Mesenchymal stem cell (in vitro differentiated cells and primary cell): ENCODE measurements at regions not wholly inside any gene's neighbourhood (a gene's known extent, or its start where the extent isn't known, plus 50 kb on each side); places are given as distances from the start of the nearest gene placed in this dataset.

Experiments
- DNase-seq: peaks from one replicate; pipeline ENCODE4 v3.0.0-alpha.2; 2013
- H2AFZ ChIP-seq: one replicate; pipeline ENCODE4 v1.6.1; 2013; ENCODE audit warnings: low read depth, mild to moderate bottlenecking, control low read depth, inconsistent platforms, low read length, moderate library complexity
- H2AK5ac ChIP-seq: 2 replicates; pipeline ENCODE4 v1.6.1; 2013; ENCODE audit warnings: low read length, moderate library complexity, mild to moderate bottlenecking, inconsistent platforms; ENCODE audit not compliant: severe bottlenecking
- H2BK120ac ChIP-seq: one replicate; pipeline ENCODE4 v1.6.1; 2013; ENCODE audit warnings: low read depth, mild to moderate bottlenecking, inconsistent platforms, low read length, moderate library complexity
- H2BK12ac ChIP-seq, 2 experiments: one replicate each; pipeline ENCODE4 v1.6.1; 2013; ENCODE audit warnings: inconsistent platforms in 2 of 2, low read length in 2 of 2, mild to moderate bottlenecking in 2 of 2, moderate library complexity in 2 of 2, control low read depth in 1 of 2
- H2BK15ac ChIP-seq: one replicate; pipeline ENCODE4 v1.6.1; 2013; ENCODE audit warnings: mild to moderate bottlenecking, low read depth, inconsistent platforms; ENCODE audit not compliant: poor library complexity, severe bottlenecking
- H2BK5ac ChIP-seq: 2 replicates; pipeline ENCODE4 v1.6.1; 2013; ENCODE audit warnings: low read depth, mild to moderate bottlenecking, low read length, control low read depth, inconsistent platforms; ENCODE audit not compliant: poor library complexity, severe bottlenecking
- H3K14ac ChIP-seq, 2 experiments: one replicate each; pipeline ENCODE4 v1.6.1; 2013; ENCODE audit warnings: inconsistent platforms in 2 of 2, low read length in 2 of 2, control low read depth in 1 of 2, mild to moderate bottlenecking in 1 of 2, moderate library complexity in 1 of 2
- H3K18ac ChIP-seq, 2 experiments: one replicate each; pipeline ENCODE4 v1.6.1; 2013; ENCODE audit warnings: inconsistent platforms in 2 of 2, low read length in 2 of 2, control low read depth in 1 of 2, low read depth in 1 of 2, mild to moderate bottlenecking in 1 of 2
- H3K23ac ChIP-seq, 2 experiments: one replicate each; pipeline ENCODE4 v1.6.1; 2013; ENCODE audit warnings: inconsistent platforms in 2 of 2, low read length in 2 of 2, mild to moderate bottlenecking in 2 of 2, moderate library complexity in 2 of 2, control low read depth in 1 of 2
- H3K27ac ChIP-seq: 2 replicates; pipeline ENCODE4 v1.5.1; 2013; ENCODE audit warnings: mild to moderate bottlenecking, moderate library complexity, low read length, control low read depth, inconsistent platforms; ENCODE audit not compliant: poor library complexity, severe bottlenecking
- H3K27me3 ChIP-seq, 2 experiments: 2 replicates each; pipeline versions ENCODE4 v1.6.1 to v1.7.0; 2013; ENCODE audit warnings: low read length in 2 of 2, mild to moderate bottlenecking in 2 of 2, moderate library complexity in 2 of 2, control low read depth in 1 of 2, inconsistent platforms in 1 of 2; ENCODE audit not compliant: control insufficient read depth in 1 of 2, insufficient read depth in 1 of 2
- H3K36me3 ChIP-seq, 2 experiments: 2 replicates each; pipeline versions ENCODE4 v1.6.1 to v1.7.0; 2013; ENCODE audit warnings: low read length in 2 of 2, control low read depth in 1 of 2, inconsistent platforms in 1 of 2, low read depth in 1 of 2, mild to moderate bottlenecking in 1 of 2; ENCODE audit not compliant: insufficient read depth in 2 of 2, control insufficient read depth in 1 of 2
- H3K4ac ChIP-seq, 2 experiments: one replicate each; pipeline ENCODE4 v1.6.1; 2013; ENCODE audit warnings: inconsistent platforms in 2 of 2, low read length in 2 of 2, mild to moderate bottlenecking in 2 of 2, moderate library complexity in 2 of 2, control low read depth in 1 of 2, low read depth in 1 of 2
- H3K4me1 ChIP-seq: 2 replicates; pipeline ENCODE4 v1.6.1; 2013; ENCODE audit warnings: low read depth, low read length, control low read depth; ENCODE audit not compliant: control insufficient read depth, insufficient read depth
- H3K4me2 ChIP-seq: 2 replicates; pipeline ENCODE4 v1.6.1; 2013; ENCODE audit warnings: low read length, mild to moderate bottlenecking, inconsistent platforms; ENCODE audit not compliant: poor library complexity, severe bottlenecking
- H3K4me3 ChIP-seq, 2 experiments: 2 replicates each; pipeline versions ENCODE4 v1.5.1 to v1.7.0; 2013; ENCODE audit warnings: low read length in 2 of 2, mild to moderate bottlenecking in 2 of 2, control low read depth in 1 of 2, low read depth in 1 of 2; ENCODE audit not compliant: insufficient read depth in 1 of 2
- H3K79me1 ChIP-seq: replicated peaks from 2 replicates; pipeline ENCODE4 v1.6.1; 2013; ENCODE audit warnings: mild to moderate bottlenecking, control low read depth, low read length, inconsistent platforms; ENCODE audit not compliant: poor library complexity, severe bottlenecking
- H3K9ac ChIP-seq: 2 replicates; pipeline ENCODE4 v1.7.0; 2013; ENCODE audit warnings: mild to moderate bottlenecking, low read length, moderate library complexity
- H3K9me3 ChIP-seq: 2 replicates; pipeline ENCODE4 v1.7.0; 2013; ENCODE audit warnings: mild to moderate bottlenecking, low read length; ENCODE audit not compliant: control insufficient read depth
- H4K8ac ChIP-seq: one replicate; pipeline ENCODE4 v1.6.1; 2013; ENCODE audit warnings: inconsistent platforms, mild to moderate bottlenecking, low read length, moderate library complexity
- H4K91ac ChIP-seq: one replicate; pipeline ENCODE4 v1.6.1; 2013; ENCODE audit warnings: mild to moderate bottlenecking, low read length, inconsistent platforms
- whole genome bisulfite sequencing: methylation state at CpG from one replicate; pipeline ENCODE4 v1.1.7; 2013; ENCODE audit warnings: mixed read lengths; 5-methylcytosine and 5-hydroxymethylcytosine counted together

DNA sequence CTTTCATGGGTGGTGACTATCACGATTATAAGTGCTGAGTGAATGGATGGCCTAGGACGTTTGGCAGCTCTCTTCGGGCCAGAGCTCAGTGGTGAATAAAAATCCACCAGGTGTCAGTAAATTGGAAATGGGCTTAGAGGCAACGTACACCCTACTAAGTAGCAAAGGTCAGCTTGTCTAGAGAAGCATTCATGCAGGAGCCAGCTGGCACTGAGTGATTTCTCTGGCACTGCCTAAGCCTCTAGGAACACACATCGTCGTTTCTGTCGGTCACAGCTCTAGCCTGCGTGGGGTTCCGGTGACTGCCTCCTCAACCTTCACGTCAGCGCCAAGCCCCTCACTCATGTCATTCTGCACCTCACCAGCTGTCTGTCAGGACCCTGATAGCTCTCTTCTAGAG is 192.4 kb upstream of the NTM start:
- Histone ChIP-seq H3K18ac (no peak overlapping the region), H3K36me3 (no peaks in the 10 kb centered on the region), H3K9ac (no peak overlapping the region), H3K4me1 (no peaks in the 10 kb centered on the region), H3K23ac (no peak overlapping the region), H2BK12ac (no peak overlapping the region), H3K27me3 (peaks cover 0 to 15% of the 10 kb centered on the region in 2 experiments), H3K4me2 (no peak overlapping the region), H4K91ac (no peak overlapping the region), H2AK5ac (no peak overlapping the region), H4K8ac (no peak overlapping the region), H2BK120ac (no peak overlapping the region), H3K27ac (no peak overlapping the region), H3K4me3 (no peak overlapping the region), H2BK15ac (no peak overlapping the region), H3K79me1 (no peaks in the 10 kb centered on the region), H3K9me3 (no peaks in the 10 kb centered on the region), H2BK5ac (no peak overlapping the region), H3K14ac (no peak overlapping the region), H3K4ac (no peak overlapping the region), H2AFZ (no peak overlapping the region)
- 74% methylated on average over 10 of the region's 11 CpGs for WGBS
- no peak for DNase-seq

GRCh38 chr11:131178596-131178995 is 191.8 kb upstream of the NTM start:
- H3K4me1 ChIP-seq: no peaks in the 10 kb centered on the region
- no peaks in the 10 kb centered on the region for H3K9me3 ChIP-seq
- H4K91ac ChIP-seq: no peak overlapping the region
- no peak overlapping the region for H3K18ac ChIP-seq
- H3K23ac ChIP-seq: no peak overlapping the region
- H2BK5ac ChIP-seq: no peak overlapping the region
- H2AK5ac ChIP-seq: no peak overlapping the region
- H2AFZ ChIP-seq: no peak overlapping the region
- no peak overlapping the region for H3K27ac ChIP-seq
- no peaks in the 10 kb centered on the region for H3K36me3 ChIP-seq
- H3K4me2 ChIP-seq: no peak overlapping the region
- H3K4ac ChIP-seq: no peak overlapping the region
- H4K8ac ChIP-seq: no peak overlapping the region
- 55% methylated on average over 1 of the region's 3 CpGs for WGBS
- H2BK12ac ChIP-seq: no peak overlapping the region
- peaks cover 0 to 15% of the 10 kb centered on the region in 2 experiments for H3K27me3 ChIP-seq
- H3K79me1 ChIP-seq: no peaks in the 10 kb centered on the region
- no peak overlapping the region for H3K14ac ChIP-seq
- DNase-seq: no peak
- H3K9ac ChIP-seq: no peak overlapping the region
- H3K4me3 ChIP-seq: no peak overlapping the region
- H2BK15ac ChIP-seq: no peak overlapping the region
- no peak overlapping the region for H2BK120ac ChIP-seq

- Histone ChIP-seq H4K8ac (no peak overlapping the region), H3K4me2 (no peak overlapping the region), H2BK15ac (no peak overlapping the region), H3K4me3 (no peak overlapping the region), H3K4ac (no peak overlapping the region), H3K18ac (no peak overlapping the region), H3K9me3 (no peaks in the 10 kb centered on the region), H2BK5ac (no peak overlapping the region), H2BK120ac (no peak overlapping the region), H4K91ac (no peak overlapping the region), H2AFZ (no peak overlapping the region), H3K36me3 (no peaks in the 10 kb centered on the region), H3K23ac (no peak overlapping the region), H2AK5ac (no peak overlapping the region), H3K27ac (no peak overlapping the region), H3K79me1 (no peaks in the 10 kb centered on the region), H2BK12ac (no peak overlapping the region), H3K4me1 (no peaks in the 10 kb centered on the region), H3K14ac (no peak overlapping the region), H3K9ac (no peak overlapping the region), H3K27me3 (peaks cover 0 to 23% of the 10 kb centered on the region in 2 experiments)
- no peak for DNase-seq
- WGBS: 80% methylated on average over 3 of the region's 4 CpGs
These were observed 190.6 kb upstream of the NTM start for GRCh38 chr11:131179836-131180235.

DNA sequence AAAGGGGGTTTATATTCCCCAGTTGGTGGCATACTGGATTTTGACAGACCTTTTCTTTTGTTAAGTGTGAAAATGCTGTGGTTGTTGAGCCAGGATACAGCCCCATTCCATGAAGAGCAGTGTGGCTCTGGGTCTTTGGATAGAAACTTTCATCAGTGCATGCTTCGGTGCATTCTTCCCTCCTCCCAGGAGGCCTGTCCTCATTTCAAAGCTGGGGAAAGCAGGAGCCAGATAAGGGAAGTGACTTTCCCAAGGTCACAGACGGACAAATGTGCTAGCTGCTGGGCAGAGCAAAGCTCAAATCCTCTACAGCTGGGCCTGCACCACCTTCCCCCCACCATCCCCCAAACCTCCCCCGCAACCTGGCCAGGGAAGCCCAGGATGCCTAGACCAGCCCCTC is 184.5 kb upstream of the NTM start:
- no peaks in the 10 kb centered on the region for H3K79me1 ChIP-seq
- no peak overlapping the region for H3K4ac ChIP-seq
- no peaks in the 10 kb centered on the region for H3K36me3 ChIP-seq
- no peak overlapping the region for H4K91ac ChIP-seq
- no peak overlapping the region for H3K23ac ChIP-seq
- H3K9me3 ChIP-seq: no peaks in the 10 kb centered on the region
- H3K27me3 ChIP-seq: peaks cover 0 to 17% of the 10 kb centered on the region in 2 experiments
- H3K4me3 ChIP-seq: no peak overlapping the region
- 53% methylated on average over 3 of the region's 3 CpGs for WGBS
- no peak overlapping the region for H2BK15ac ChIP-seq
- H4K8ac ChIP-seq: no peak overlapping the region
- H2AK5ac ChIP-seq: no peak overlapping the region
- H2AFZ ChIP-seq: no peak overlapping the region
- no peak overlapping the region for H3K18ac ChIP-seq
- no peak overlapping the region for H3K27ac ChIP-seq
- no peak overlapping the region for H2BK5ac ChIP-seq
- no peak for DNase-seq
- no peak overlapping the region for H2BK12ac ChIP-seq
- no peak overlapping the region for H2BK120ac ChIP-seq
- no peak overlapping the region for H3K14ac ChIP-seq
- H3K4me1 ChIP-seq: no peaks in the 10 kb centered on the region
- H3K4me2 ChIP-seq: no peak overlapping the region
- no peak overlapping the region for H3K9ac ChIP-seq
